ENCODE measurements at regions not wholly inside any gene's neighbourhood (a gene's known extent, or its start where the extent isn't known, plus 50 kb on each side); places are given as distances from the start of the nearest gene placed in this dataset.

GRCh38 chr11:116379185-116379828 is 393.5 kb downstream of the BUD13 start (continued):
- TF ChIP-seq, protein P1, sequence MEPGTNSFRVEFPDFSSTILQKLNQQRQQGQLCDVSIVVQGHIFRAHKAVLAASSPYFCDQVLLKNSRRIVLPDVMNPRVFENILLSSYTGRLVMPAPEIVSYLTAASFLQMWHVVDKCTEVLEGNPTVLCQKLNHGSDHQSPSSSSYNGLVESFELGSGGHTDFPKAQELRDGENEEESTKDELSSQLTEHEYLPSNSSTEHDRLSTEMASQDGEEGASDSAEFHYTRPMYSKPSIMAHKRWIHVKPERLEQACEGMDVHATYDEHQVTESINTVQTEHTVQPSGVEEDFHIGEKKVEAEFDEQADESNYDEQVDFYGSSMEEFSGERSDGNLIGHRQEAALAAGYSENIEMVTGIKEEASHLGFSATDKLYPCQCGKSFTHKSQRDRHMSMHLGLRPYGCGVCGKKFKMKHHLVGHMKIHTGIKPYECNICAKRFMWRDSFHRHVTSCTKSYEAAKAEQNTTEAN (CRISPR knock-in tag; conservative IDR thresholded peaks at IDR 0.05) = peak; percentile 83
- TF ChIP-seq ISL2 (CRISPR knock-in tag; IDR thresholded peaks at IDR 0.05) (peak; percentile 33; the same call in 1 of the 2 replicates), FLYWCH1 (CRISPR knock-in tag; IDR thresholded peaks at IDR 0.05) (no peak), ZNF556 (CRISPR knock-in tag; IDR thresholded peaks at IDR 0.05; ENCODE audit: borderline replicate concordance) (no peak), KLF9 (CRISPR knock-in tag; IDR thresholded peaks at IDR 0.05; ENCODE audit: low read depth) (peak; percentile 81; the same call in 1 of the 2 replicates), TCF12 (IDR thresholded peaks at IDR 0.05) (no peak), TCF12 (CRISPR knock-in tag; IDR thresholded peaks at IDR 0.05) (no peak), HNF1A (IDR thresholded peaks at IDR 0.05; ENCODE audit: low read depth) (no peak), HNF1A (CRISPR knock-in tag; IDR thresholded peaks at IDR 0.05; ENCODE audit: borderline replicate concordance) (no peak), SMARCE1 (IDR thresholded peaks at IDR 0.05; ENCODE audit: borderline replicate concordance) (no peak), ZNF766 (CRISPR knock-in tag; IDR thresholded peaks at IDR 0.05; ENCODE audit: borderline replicate concordance) (peak; percentile 38; the same call in 1 of the 2 replicates), ZSCAN22 (CRISPR knock-in tag; IDR thresholded peaks at IDR 0.05) (no peak), ZNF724P (CRISPR knock-in tag; IDR thresholded peaks at IDR 0.05; ENCODE audit: borderline replicate concordance) (no peak), TRAFD1 (CRISPR knock-in tag; IDR thresholded peaks at IDR 0.05; ENCODE audit: borderline replicate concordance) (no peak), TEAD2 (CRISPR knock-in tag; IDR thresholded peaks at IDR 0.05) (no peak), ZNF275 (CRISPR knock-in tag; IDR thresholded peaks at IDR 0.05; ENCODE audit: borderline replicate concordance) (no peak), ELF3 (CRISPR knock-in tag; IDR thresholded peaks at IDR 0.05) (peak; percentile 53; the same call in 1 of the 2 replicates), FOXK1 (CRISPR knock-in tag; IDR thresholded peaks at IDR 0.05; ENCODE audit: borderline replicate concordance, low read depth) (peak; percentile 33; the same call in 1 of the 2 replicates), KLF6 (CRISPR knock-in tag; IDR thresholded peaks at IDR 0.05) (peak; percentile 96)
- TF ChIP-seq, protein P2, sequence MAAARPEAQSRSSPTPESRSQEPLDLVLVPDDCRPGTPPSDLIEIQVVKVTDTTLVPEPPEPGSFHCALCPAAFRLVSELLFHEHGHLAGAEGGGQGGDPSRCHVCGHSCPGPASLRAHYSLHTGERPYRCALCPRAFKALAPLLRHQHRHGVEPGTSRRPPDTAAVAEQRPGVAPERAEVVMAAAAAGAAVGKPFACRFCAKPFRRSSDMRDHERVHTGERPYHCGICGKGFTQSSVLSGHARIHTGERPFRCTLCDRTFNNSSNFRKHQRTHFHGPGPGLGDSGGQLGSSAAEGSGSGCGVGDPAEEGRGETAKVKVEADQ (CRISPR knock-in tag; IDR thresholded peaks at IDR 0.05; ENCODE audit: borderline replicate concordance) = no peak
- TF ChIP-seq, protein P3, sequence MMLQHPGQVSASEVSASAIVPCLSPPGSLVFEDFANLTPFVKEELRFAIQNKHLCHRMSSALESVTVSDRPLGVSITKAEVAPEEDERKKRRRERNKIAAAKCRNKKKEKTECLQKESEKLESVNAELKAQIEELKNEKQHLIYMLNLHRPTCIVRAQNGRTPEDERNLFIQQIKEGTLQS (CRISPR knock-in tag; IDR thresholded peaks at IDR 0.05) = 0 out of 2 replicates have a peak, but pooled peaks have one; percentile 42

Measured in HepG2 (cell line).